GM04503 (cell line): ENCODE measurements at regions not wholly inside any gene's neighbourhood (a gene's known extent, or its start where the extent isn't known, plus 50 kb on each side); places are given as distances from the start of the nearest gene placed in this dataset.
"Not testable (repeated sequence)": the region's sequence is repeated elsewhere in the genome, so short reads cannot be mapped to it uniquely, and the experiment has no call there.

Experiments used
- DNase-seq: peaks from one replicate; pipeline ENCODE4 v3.0.0-alpha.2; 2012; ENCODE audit warnings: low read depth

DNA sequence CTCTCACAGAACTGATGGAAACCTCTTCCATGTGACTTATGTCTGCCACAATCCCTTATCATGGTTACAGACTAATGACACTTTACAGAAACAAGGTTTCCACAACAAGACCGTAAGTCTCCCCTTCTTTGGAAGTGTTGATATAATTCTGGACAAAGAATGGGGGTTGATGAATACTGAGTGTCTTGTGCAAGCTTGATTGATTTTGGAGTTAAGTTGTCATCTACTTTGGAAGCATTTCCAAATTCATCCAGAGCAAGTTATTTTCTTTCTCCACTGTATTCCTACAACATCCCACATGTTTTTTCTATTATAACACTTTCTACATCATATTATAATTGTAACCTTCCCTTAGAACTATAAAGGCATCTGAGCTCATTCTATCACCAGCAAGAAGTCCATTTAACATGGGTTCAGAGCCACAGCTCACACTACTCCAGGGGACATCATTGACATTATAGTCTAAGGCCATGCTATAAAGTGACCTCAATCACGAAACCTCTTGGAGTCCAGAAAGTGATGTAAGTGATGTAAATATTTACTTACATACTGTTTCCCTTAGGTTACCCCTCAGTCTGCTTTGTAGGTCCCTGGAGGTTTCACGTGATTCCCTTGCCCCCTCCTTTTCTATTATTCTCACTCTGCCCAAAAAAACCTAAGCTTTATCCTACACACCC is 125.7 kb upstream of the PBX1 start:
- no peak for DNase-seq

DNA sequence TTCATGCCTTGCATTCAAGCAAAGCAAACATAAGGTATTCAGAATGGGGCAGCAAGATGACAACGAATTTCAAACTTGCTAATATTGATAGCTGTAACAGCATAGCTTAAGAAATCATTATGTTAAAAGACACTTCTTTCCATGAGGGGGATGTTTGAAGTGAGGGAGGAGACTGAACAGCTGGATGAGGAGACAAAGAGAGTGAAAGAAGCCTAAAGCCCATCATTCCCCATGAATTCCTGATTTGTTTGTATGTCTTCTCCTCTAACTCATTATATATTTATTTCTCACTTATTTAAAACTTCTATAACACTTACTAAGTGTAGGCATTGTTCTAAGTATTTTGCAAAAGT is 125.2 kb upstream of the PBX1 start:
- DNase-seq: no peak

DNA sequence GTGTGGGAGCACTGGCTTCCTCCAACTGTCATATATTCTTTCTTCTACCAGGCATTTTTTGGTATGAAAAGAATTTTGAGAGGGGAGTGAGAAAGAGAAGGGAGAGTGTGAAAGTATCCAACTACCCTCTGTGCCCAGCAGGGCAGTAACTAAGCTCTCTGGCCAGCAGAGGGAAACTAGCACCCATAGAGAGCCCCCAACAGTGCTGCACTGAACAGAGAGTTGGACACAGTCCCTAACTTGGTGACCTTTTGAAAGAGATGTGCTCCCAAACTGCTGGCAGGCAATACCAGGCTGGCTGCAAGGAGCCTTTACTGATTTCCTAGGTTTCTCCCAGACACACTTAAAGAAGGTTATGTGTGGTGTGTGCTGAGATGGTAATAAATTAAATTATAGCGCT is 118.8 kb upstream of the PBX1 start:
- no peak for DNase-seq

DNA sequence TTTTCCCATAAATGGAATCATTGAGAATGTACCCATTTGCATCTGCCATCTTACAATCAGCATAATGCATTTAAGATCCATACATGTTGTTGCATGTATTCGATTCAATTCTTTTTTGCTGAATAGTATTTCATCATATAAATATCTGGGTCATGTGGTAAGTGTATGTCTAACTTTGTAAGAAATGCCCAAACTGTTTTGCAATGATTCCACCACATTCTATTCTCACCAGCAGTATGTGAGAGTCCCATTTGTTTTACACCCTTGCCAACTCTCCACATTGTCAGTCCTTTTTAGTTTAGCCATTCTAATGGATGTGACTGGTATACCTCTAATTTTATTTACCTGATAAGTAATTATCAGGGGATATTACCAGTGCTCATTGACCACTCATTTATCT is 115.8 kb upstream of the PBX1 start:
- DNase-seq: no peak

DNA sequence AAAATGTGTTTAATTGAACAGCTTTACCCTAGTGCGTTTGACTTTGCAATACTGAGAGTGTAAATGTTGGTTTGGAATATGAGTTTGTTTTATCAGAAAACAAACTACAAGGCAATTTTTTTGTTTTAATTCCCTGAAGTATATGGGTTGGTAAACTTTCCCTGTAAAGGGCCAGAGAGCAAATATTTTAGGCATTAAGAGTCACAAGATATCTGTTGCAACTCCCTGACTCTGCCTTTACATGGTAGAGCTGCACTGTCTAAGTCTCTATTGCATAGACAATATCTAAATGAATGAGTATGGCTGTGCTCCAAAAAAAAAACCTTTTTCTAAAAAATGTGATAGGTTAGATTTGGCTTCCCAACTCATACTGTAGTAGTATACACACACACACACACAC is 115.1 kb upstream of the PBX1 start:
- no peak for DNase-seq

DNA sequence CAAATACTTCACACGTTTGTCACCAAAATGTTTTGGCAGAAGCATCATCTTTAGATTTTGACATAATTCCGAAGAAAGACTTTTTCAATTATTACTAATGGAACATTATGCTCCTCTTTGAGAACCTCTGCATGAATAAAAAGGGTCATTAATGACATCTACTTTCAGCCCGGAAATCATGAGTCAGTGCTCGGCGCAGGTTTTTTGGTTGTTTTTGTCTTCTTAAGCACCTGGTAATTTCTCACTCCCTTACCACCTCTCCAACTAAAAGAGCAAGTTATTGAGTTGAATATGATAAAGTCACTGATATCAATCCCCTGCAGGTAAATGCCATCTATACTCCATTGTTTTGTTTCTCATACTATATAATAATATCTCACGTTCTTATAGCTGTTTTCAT is 113.0 kb upstream of the PBX1 start:
- DNase-seq: no peak

DNA sequence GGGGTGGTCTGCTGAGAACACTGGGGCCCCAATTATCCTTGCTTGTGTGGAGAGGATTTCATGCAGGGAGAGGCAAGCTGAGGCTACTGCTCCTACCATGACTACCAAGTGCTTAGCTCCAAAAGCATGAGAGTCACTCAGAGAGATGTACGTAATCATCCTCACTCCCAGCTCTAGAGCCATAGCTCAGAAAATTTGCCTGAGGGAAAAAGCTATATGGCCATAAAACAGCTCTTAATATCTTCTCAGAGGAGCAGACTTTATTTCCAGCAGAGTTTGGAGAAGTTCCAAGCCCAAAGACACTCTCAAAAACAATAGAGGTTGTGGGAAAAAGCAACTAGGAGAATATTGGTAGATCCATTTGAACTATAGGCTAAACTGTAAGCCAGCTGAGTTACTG is 106.4 kb upstream of the PBX1 start:
- no peak for DNase-seq

DNA sequence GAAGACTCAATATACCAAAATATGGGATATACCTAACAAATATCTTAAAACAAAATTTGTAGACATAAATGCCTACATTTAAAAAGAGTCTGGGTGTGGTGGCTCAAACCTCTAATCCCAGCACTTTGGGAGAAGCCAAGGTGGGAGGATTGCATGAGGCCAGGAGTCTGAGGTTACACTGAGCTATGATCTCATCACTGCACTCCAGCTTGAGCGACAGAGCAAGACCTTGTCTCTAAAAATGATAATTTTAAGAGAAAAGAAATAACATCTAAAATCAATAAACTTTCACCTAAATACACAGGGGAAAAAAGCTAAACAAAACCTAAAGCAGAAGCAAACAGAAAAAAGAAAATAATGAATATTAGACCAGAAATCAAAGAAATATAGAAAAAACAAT is 102.7 kb upstream of the PBX1 start:
- no peak for DNase-seq

DNA sequence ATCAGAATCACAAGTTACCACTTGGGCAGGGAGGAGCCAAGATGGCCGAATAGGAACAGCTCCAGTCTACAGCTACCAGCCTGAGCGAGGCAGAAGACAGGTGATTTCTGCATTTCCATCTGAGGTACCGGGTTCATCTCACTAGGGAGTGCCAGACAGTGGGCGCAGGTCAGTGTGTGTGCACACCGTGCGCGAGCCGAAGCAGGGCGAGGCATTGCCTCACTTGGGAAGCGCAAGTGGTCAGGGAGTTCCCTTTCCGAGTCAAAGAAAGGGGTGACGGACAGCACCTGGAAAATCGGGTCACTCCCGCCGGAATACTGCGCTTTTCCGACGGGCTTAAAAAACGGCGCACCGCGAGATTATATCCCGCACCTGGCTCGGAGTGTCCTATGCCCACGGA is 99.8 kb upstream of the PBX1 start:
- DNase-seq: not testable (repeated sequence)

DNA sequence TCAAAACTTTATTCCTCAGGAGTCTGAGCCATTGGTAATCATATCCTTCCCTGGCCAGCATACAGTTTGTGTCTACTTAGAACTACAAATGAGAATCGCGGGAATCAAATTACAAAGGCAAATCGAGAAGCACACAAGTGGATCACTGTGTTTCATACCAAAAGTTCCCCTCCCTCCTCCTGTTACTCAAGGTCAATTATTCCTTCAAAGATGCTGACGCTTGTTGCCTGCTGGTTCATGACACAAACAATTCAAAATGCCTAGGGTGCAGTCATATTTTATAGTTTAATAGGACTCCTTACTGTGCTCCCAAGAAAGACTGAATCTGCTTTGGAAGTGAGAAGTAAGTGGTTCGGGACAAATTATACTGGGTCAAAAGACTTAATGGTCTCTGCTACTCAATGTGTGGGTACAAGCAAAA is 93.0 kb upstream of the PBX1 start:
- DNase-seq: no peak

DNA sequence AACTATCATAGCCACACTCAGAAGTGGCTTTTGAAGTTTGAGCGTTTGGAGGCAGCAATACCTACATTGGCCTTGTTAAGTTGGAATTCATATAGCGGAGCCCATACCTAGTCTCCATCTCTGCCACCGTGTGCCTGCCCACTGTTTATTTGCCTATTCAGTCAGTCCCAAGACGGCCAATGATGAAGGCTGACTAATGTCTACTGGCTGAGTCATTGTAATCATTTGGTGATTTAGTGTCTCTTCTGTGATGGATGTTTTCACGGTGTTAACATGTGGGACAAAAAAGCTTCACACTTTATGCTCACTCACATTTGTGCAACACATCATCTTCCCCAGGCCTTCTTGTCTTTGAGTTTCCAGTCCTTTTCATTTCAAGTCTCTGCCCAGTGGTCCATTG is 92.6 kb upstream of the PBX1 start:
- DNase-seq: no peak

DNA sequence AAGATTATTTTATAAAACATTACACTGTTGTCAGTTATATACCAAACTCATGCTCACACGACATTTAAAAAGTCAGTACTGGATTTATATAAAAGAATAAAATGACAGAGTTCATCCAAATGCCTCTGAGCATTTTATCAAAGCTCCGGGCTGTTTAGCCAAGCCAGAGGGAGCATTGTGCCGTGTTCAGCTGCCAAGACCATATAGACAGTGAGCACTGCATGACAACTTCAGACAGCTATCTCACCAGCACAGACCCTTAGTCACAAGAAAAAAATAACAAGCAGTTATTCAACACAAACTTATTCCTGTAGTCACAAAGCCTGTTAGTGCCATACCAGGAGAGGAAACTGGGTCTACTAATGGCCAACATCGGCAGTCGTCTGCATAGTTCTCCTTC is 88.0 kb upstream of the PBX1 start:
- DNase-seq: no peak

DNA sequence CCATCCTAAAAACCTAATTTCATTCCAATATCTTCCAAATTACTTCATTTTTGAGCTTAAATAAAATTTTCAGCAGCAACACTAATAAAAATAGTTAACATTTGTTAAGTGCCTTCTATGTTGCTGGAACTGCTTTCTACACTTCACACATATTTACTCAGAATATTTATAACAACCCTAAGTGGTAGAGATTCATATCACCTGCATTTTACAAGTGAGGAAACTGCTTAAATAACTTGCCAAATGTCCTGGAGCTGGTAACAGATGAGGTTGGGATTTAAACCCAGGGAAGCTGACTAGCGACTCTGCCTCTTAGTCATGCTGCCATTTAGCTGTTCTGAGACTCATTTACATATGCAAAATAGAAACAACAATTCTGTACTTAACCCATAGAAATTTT is 86.1 kb upstream of the PBX1 start:
- no peak for DNase-seq

DNA sequence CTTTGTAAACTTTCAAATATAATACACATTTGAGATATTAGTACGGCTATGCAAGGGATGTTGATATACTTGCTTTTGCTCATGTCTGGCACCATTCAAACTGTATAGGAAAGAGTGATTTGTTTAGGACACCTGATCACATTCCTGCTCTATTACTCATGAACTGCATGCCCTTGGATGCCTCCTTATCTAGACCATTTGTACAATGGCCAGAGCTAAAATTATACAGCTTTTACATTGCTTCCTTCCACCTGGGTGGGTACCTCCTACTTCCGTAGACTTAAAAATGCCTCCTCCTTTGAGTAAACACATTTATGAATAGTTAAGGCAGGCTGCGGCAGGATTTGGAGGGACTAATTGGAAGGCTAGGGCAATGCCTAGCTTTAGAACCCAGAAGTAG is 85.4 kb upstream of the PBX1 start:
- DNase-seq: no peak

DNA sequence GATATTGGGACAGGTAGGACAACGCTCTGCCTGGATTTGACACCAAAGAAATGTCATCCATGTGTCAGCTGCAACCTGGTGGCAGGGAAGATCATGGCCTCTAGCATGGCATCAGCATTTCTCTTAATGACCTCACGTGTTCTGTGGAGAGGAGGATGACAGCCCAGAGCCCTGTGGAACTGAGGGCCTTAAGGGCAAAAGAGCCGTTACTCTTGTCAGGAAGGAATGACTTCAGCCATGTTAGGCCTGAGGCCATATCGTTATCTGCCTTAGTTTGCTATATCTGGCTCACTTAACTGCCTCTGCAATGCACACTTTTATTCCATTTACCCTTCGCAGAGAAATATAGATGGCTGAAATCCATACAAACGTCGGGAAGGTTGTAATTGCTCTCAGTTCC is 83.2 kb upstream of the PBX1 start:
- no peak for DNase-seq

DNA sequence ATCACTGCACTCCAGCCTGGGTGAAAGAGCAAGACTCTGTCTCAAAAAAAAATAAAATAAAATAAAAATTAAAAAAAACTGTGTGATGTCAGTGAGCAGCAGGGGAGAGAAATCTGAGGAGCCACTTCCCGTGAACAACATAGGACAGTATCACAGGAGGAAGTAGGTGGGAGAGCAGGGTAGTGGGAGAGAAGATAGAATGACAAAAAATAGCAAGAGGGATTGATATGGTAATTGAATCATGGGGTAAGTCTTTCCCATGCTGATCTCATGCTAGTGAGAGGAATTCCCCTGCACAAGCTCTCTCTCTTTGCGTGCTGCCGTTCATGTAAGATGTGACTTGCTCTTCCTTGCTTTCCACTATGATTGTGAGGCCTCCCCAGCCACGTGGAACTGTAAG is 81.6 kb upstream of the PBX1 start:
- DNase-seq: no peak

DNA sequence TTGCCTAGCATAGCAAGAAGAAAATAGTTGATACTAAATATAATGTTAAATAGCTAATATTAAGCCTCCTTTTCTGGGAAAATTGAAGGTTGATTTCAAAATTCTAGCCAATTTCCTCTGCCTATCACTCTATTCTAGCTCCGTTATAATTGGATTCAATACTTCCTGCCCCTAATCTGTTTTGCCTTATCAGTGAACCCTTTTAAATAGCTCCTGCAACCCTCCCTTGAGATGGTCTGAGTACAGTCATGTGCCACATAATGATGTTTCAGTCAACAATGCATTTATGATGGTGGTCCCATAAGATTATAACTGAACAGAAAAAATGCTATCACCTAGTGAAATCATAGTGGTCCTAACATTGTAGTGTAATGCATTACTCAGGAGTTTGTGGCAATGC is 79.7 kb upstream of the PBX1 start:
- DNase-seq: no peak

DNA sequence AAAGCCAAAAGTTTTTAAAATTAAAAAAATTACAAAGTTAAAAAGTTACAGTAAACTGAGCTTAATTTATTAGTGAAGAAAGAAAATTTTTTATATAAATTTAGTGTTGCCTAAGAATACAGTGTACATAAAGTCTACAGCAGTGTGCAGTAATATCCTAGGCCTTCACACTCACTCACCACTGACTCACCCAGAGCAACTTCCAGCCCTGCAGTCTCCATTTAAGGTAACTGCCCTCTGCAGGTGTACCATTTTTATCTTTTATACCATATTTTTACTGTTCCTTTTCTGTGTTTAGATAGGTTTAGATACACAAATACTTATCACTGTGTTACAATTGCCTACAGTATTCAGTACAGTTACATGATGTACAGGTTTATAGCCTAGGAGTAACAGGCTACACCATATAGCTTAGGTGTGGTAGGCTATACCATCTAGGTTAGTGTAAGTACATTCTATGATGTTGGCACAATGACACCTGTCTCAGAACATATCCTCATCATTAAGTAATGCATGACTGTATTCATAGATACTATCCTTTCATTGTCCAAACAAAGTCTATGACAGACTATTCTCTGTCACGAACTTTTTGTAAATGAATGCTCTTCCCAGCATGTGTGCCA is 78.6 kb upstream of the PBX1 start:
- no peak for DNase-seq

DNA sequence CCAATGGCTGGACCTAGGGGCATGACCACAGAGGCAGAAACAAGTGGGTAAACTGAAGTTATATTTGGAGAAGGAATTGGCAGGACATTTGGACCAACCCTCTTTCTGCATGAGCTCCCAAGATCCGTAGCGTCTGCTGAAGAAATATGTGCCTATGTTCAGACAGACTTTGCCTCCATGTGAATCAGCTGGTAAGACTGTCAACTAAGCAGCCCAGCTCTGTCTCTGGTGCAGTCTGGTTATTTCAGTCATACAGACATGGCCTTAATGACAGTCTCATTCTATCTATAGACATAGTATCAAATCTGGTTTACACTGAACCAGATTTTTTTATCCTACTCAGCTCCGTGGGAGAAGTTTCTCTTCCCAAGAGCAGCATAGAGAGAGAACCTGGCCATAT is 63.1 kb upstream of the PBX1 start:
- DNase-seq: no peak

DNA sequence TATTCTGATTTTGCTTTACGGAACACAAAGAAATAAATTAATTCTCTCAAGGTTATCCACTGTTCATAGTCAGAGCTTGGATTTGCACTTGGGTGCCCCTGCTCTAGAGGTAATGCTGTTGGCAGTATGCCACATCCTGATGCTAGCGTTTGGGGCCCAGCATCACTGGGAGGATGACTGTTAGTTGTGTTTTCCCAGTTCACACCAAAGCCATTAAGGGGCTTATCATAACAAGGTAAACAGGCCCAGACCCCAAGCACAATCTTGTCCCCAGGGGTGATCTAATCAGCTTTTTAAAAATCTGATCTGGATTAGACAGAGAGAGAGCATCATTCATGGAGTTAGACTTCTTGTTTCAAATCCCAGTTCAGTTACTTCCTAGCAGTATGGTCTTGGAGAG is 60.2 kb upstream of the PBX1 start:
- DNase-seq: no peak

DNA sequence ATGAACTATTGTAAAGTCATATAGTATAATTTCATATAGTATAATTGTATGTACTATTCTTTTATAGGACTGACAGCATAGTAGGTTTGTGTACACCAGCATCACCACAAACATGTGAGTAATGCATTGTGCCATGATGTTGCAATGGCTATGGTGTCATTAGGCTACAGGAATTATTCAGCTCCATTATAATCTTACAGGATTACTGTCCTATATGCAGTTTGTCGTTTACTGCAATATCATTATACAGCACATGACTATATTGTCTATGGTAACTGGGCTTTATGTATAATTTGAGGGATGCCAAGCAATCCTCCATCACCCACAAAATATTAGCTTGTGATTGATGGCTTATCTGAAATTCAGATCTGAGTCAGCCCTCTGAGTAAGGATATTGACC is 54.2 kb upstream of the PBX1 start:
- no peak for DNase-seq
